CD14-positive monocyte (primary cell): ENCODE measurements at regions not wholly inside any gene's neighbourhood (a gene's known extent, or its start where the extent isn't known, plus 50 kb on each side); places are given as distances from the start of the nearest gene placed in this dataset.
A peak's percentile ranks its signal among the peaks of the same experiment; 100 is the strongest.

Experiments
- DNase-seq, 3 donors: peaks; one replicate each; pipeline ENCODE4 v3.0.0-alpha.2; 2011 to 2022
- H2AFZ ChIP-seq: 2 replicates; pipeline ENCODE4 v1.6.0; 2012; ENCODE audit warnings: mild to moderate bottlenecking, low read depth, low read length, inconsistent platforms; ENCODE audit not compliant: insufficient read depth, poor library complexity, severe bottlenecking
- H3K27ac ChIP-seq, 2 donors: 1 replicate in 1 of 2; 2 replicates in 1 of 2; pipeline ENCODE4 v1.5.1; 2012 to 2013; ENCODE audit warnings: low read length in 2 of 2, control low read depth in 1 of 2, inconsistent platforms in 1 of 2, low read depth in 1 of 2, mild to moderate bottlenecking in 1 of 2
- H3K27me3 ChIP-seq, 2 donors: one replicate each; pipeline versions ENCODE4 v1.6.0 to v1.6.1; 2011 to 2013; ENCODE audit warnings: low read length in 2 of 2; ENCODE audit not compliant: control insufficient read depth in 2 of 2, insufficient read depth in 2 of 2
- H3K36me3 ChIP-seq, 2 donors: replicated peaks in 1 of 2; 1 replicate in 1 of 2; 2 replicates in 1 of 2; pipeline versions ENCODE4 v1.5.1 to v1.6.1; 2012 to 2013; ENCODE audit warnings: low read length in 2 of 2, control low read depth in 1 of 2, inconsistent platforms in 1 of 2, mild to moderate bottlenecking in 1 of 2; ENCODE audit not compliant: insufficient read depth in 2 of 2, control insufficient read depth in 1 of 2
- H3K4me1 ChIP-seq, 2 donors: 1 replicate in 1 of 2; 2 replicates in 1 of 2; pipeline versions ENCODE4 v1.5.1 to v1.6.1; 2012 to 2013; ENCODE audit warnings: low read length in 2 of 2, control low read depth in 1 of 2, inconsistent platforms in 1 of 2, mild to moderate bottlenecking in 1 of 2, moderate library complexity in 1 of 2; ENCODE audit not compliant: insufficient read depth in 2 of 2, control insufficient read depth in 1 of 2
- H3K4me2 ChIP-seq: replicated peaks from 2 replicates; pipeline ENCODE3; 2012; ENCODE audit warnings: low read length, moderate library complexity, mild to moderate bottlenecking; ENCODE audit not compliant: poor library complexity, severe bottlenecking; ENCODE audit errors: extremely low read depth
- H3K4me3 ChIP-seq, 3 experiments: fragments of 200-600 bp in 1 of 3; sonication (generic) in 1 of 3; replicated peaks in 1 of 3; 1 replicate in 2 of 3; 2 replicates in 1 of 3; pipeline ENCODE4 v1.5.1; 2011 to 2013; ENCODE audit warnings: low read length in 3 of 3, mild to moderate bottlenecking in 3 of 3, control low read depth in 2 of 3, low read depth in 2 of 3, inconsistent platforms in 1 of 3, moderate library complexity in 1 of 3
- H3K79me2 ChIP-seq: 2 replicates; pipeline ENCODE4 v1.6.0; 2012; ENCODE audit warnings: mild to moderate bottlenecking, control low read depth, inconsistent platforms, low read length, moderate library complexity; ENCODE audit not compliant: insufficient read depth
- H3K9ac ChIP-seq: 2 replicates; pipeline ENCODE4 v1.6.0; 2017; ENCODE audit warnings: low read length, mild to moderate bottlenecking; ENCODE audit not compliant: insufficient read depth, poor library complexity, severe bottlenecking
- H3K9me3 ChIP-seq, 2 donors: replicated peaks in 1 of 2; 1 replicate in 1 of 2; 2 replicates in 1 of 2; pipeline versions ENCODE4 v1.5.1 to v1.6.1; 2012 to 2013; ENCODE audit warnings: low read length in 2 of 2, control low read depth in 1 of 2; ENCODE audit not compliant: control insufficient read depth in 1 of 2, insufficient read depth in 1 of 2
- H4K20me1 ChIP-seq: 2 replicates; pipeline ENCODE4 v1.6.0; 2012; ENCODE audit warnings: mild to moderate bottlenecking, low read length, control low read depth, moderate library complexity; ENCODE audit not compliant: insufficient read depth
- H3K27ac Mint-ChIP-seq, 7 donors: one replicate each; pipeline ENCODE4 v1.8.0; 2020; ENCODE audit warnings: mild to moderate bottlenecking in 7 of 7, mixed read lengths in 7 of 7, moderate library complexity in 6 of 7, inconsistent platforms in 2 of 7
- H3K27me3 Mint-ChIP-seq, 3 donors: one replicate each; pipeline ENCODE4 v1.8.0; 2021 to 2022; ENCODE audit warnings: low read depth in 3 of 3, mild to moderate bottlenecking in 3 of 3, mixed read lengths in 3 of 3, moderate library complexity in 3 of 3, inconsistent platforms in 1 of 3
- H3K36me3 Mint-ChIP-seq, 2 donors: one replicate each; pipeline ENCODE4 v1.8.0; 2020; ENCODE audit warnings: mixed read lengths in 2 of 2, inconsistent platforms in 1 of 2, mild to moderate bottlenecking in 1 of 2
- H3K4me1 Mint-ChIP-seq: one replicate; pipeline ENCODE4 v1.8.0; 2020; ENCODE audit warnings: mild to moderate bottlenecking, mixed read lengths
- H3K4me3 Mint-ChIP-seq, 2 donors: one replicate each; pipeline ENCODE4 v1.8.0; 2020; ENCODE audit warnings: mild to moderate bottlenecking in 2 of 2, mixed read lengths in 2 of 2, moderate library complexity in 1 of 2
- H3K9me3 Mint-ChIP-seq, 7 donors: one replicate each; pipeline ENCODE4 v1.8.0; 2020 to 2022; ENCODE audit warnings: mixed read lengths in 7 of 7, mild to moderate bottlenecking in 6 of 7, moderate library complexity in 6 of 7, inconsistent platforms in 2 of 7
- WGBS: methylation state at CpG from one replicate; pipeline ENCODE4 v1.1.5; 2013; ENCODE audit warnings: missing lambda C conversion rate; ENCODE audit not compliant: insufficient coverage; 5-methylcytosine and 5-hydroxymethylcytosine counted together
- intact Hi-C, 2 donors: fragments of 100-400 bp; cut with micrococcal nuclease; formaldehyde crosslinking; loops; one replicate each; pipeline versions ENCODE4 v1.15.0 to v1.15.1; 2023
- TF ChIP-seq, protein P1 (sequence below): fragments of 200-600 bp; IDR thresholded peaks from one replicate; pipeline ENCODE4 v1.8.0; 2022; ENCODE audit warnings: antibody characterized with exemption, mild to moderate bottlenecking

DNA sequence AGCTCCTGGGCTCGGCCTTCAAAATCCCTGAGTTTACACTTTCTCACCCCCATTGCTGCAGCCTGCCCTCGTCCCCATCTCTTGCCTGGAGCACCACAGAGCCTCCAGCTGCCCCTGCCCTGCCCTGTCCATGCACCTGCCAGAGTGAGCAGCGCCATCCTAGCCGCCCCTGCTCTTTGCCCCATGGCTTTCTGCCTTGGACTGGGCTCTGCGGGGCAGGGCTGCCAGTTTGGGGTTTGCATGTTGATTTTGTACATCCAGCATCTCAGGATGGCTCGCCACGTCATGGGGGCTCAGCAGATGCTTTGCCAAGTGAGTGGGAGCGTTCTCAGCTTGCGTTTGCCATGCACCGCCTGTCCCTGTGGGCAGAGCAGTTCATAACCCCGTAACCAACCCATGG, 67.1 kb upstream of the HGFAC start:
- intact Hi-C loops: no loop called here
- peaks cover 41% of the 10 kb centered on the region for H3K4me1 Mint-ChIP-seq
- peak overlapping the region in 2 of 7 donors; percentile 91 to 92 for H3K27ac Mint-ChIP-seq
- H4K20me1 ChIP-seq: no peaks in the 10 kb centered on the region
- no peak overlapping the region for H3K4me3 ChIP-seq
- H3K9me3 ChIP-seq: peaks cover 3% of the 10 kb centered on the region in 2 donors
- H3K27ac ChIP-seq: no peak overlapping the region
- peaks cover 25 to 31% of the 10 kb centered on the region in 2 donors for H3K36me3 Mint-ChIP-seq
- WGBS: 98% methylated on average over 11 of the region's 11 CpGs
- DNase-seq: no peak
- peak overlapping the region in 1 of 2 donors; percentile 11 for H3K4me3 Mint-ChIP-seq
- no peaks in the 10 kb centered on the region for H3K36me3 ChIP-seq
- peaks cover 39 to 42% of the 10 kb centered on the region in 2 donors for H3K4me1 ChIP-seq
- TF ChIP-seq, protein P1, sequence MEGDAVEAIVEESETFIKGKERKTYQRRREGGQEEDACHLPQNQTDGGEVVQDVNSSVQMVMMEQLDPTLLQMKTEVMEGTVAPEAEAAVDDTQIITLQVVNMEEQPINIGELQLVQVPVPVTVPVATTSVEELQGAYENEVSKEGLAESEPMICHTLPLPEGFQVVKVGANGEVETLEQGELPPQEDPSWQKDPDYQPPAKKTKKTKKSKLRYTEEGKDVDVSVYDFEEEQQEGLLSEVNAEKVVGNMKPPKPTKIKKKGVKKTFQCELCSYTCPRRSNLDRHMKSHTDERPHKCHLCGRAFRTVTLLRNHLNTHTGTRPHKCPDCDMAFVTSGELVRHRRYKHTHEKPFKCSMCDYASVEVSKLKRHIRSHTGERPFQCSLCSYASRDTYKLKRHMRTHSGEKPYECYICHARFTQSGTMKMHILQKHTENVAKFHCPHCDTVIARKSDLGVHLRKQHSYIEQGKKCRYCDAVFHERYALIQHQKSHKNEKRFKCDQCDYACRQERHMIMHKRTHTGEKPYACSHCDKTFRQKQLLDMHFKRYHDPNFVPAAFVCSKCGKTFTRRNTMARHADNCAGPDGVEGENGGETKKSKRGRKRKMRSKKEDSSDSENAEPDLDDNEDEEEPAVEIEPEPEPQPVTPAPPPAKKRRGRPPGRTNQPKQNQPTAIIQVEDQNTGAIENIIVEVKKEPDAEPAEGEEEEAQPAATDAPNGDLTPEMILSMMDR: no peak
- no peak overlapping the region for H2AFZ ChIP-seq
- H3K27me3 Mint-ChIP-seq: peaks cover 13 to 31% (median 26%) of the 10 kb centered on the region in 3 donors
- no peak overlapping the region for H3K4me2 ChIP-seq
- no peaks in the 10 kb centered on the region for H3K79me2 ChIP-seq
- no peak overlapping the region for H3K9ac ChIP-seq
- H3K9me3 Mint-ChIP-seq: peaks cover 4 to 10% (median 8%) of the 10 kb centered on the region in 7 donors
- peaks cover 0 to 17% of the 10 kb centered on the region in 2 donors for H3K27me3 ChIP-seq

DNA sequence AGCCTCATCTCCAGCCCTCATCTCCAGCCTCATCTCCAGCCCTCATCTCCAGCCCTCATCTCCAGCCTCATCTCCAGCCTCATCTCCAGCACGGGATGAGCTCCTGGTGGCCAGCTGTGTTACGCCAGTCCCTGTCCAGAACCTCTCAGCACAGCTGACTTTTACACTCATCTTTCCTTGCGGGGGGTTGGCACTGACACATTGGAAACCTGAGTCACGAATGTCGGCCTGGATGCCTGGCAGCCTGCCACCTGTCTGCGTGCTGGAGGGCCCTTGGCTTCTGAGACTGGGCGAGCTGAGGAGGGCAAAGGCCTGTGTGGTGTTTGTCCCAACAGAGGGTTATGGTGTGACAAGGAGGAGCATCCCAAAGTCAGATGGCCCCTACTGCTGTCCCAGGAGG, 66.1 kb upstream of the HGFAC start:
- peaks cover 31% of the 10 kb centered on the region for H3K4me1 Mint-ChIP-seq
- Histone ChIP-seq H3K4me2 (no peak overlapping the region), H4K20me1 (no peaks in the 10 kb centered on the region), H3K4me1 (peaks cover 30 to 32% of the 10 kb centered on the region in 2 donors), H3K79me2 (no peaks in the 10 kb centered on the region), H3K27me3 (peaks cover 0 to 17% of the 10 kb centered on the region in 2 donors), H3K36me3 (no peaks in the 10 kb centered on the region), H3K9me3 (peaks cover 13% of the 10 kb centered on the region in 2 donors), H2AFZ (no peak overlapping the region), H3K9ac (no peak overlapping the region), H3K4me3 (no peak overlapping the region), H3K27ac (no peak overlapping the region)
- DNase-seq: no peak
- intact Hi-C loops: no loop called here
- TF ChIP-seq, protein P1: no peak
- no peak overlapping the region for H3K4me3 Mint-ChIP-seq
- peaks cover 25 to 33% of the 10 kb centered on the region in 2 donors for H3K36me3 Mint-ChIP-seq
- peaks cover 8 to 30% (median 20%) of the 10 kb centered on the region in 3 donors for H3K27me3 Mint-ChIP-seq
- H3K9me3 Mint-ChIP-seq: peaks cover 14 to 20% (median 19%) of the 10 kb centered on the region in 7 donors
- 99% methylated on average over 7 of the region's 7 CpGs for WGBS
- H3K27ac Mint-ChIP-seq: no peak overlapping the region
